ENCODE measurements at regions not wholly inside any gene's neighbourhood (a gene's known extent, or its start where the extent isn't known, plus 50 kb on each side); places are given as distances from the start of the nearest gene placed in this dataset.
"Not testable (repeated sequence)": the region's sequence is repeated elsewhere in the genome, so short reads cannot be mapped to it uniquely, and the experiment has no call there.

DNA sequence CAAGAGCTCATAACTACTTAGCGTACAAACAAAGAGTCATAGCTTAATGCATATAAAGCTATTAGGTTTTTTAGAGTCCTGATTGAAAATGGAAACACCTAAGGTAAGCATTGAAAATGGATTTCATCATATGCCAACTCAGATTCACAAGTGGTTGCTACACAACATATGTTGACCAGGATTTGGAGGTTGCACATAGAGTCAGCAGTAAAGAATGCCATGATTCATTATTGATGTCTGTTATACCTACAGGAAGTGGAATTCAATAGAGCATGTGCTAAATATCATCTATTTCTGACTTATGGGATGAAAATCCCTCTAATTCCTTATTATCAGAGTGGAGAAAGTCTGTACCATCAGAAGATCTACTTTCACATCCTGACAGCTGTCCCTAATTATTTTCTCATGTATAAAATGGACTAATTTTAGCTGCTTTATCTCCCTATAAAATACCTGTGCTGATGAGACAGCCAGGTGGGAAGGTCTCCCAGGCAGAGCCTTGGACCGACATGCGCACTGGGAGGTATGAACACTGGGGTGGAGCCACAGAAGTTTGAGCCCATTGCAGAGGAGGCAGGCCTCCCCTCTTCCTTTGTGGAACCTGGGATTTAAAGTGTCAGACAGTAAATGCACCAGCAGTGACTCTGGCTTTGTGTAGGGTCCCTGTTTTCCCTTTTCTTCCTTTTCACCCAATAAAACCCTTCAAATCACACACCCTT lies 204.2 kb downstream of the AASDHPPT start:
- DNase-seq = no peak

DNA sequence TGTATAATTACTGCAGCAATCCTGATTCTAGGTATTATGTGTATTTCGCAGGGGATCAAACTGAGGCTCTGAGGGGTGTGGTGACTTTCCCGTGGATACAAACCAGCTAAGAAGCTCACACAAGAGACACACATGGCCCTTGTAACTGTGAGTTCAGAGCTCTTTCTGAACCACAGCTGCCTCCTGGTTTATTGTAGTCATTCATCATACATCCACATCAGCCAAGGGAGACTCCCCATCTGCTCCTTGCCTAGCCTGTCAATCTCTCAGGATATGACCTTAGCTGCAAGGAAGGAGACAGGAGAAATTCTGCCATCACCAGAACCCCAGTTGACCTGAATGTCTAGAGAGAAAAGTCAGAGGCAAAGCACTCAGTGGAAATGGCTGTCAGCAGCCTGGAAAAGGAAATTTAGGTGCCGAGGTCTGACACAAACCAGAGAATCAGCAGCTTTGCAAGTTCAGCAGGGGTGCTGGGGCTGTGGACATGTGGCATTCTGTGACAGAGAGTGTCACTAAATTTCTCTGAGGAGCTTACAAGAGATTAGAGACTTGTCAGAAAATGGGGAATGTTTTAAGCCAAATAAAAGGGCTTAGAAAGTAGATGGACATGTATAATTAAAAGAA lies 209.5 kb downstream of the AASDHPPT start:
- no peak for DNase-seq

DNA sequence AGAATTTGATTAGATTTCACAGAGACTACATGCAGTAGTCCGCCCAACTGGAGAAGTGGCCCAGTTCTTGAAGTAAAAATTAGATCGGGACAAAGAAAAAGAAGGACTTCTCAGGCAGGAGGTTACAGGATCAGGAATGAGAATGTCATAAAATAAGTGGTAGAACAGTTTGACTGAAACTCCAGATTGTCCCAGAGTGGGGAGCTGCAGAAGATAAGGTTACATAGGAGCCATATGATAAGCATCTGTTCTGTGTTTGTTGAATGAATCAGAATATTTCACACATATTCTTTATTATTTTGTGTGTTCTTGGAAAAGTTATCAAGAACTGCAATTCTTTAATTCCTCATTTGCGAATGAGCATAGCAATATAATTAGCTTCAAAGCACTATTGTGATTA lies 210.6 kb downstream of the AASDHPPT start:
- DNase-seq = no peak

DNA sequence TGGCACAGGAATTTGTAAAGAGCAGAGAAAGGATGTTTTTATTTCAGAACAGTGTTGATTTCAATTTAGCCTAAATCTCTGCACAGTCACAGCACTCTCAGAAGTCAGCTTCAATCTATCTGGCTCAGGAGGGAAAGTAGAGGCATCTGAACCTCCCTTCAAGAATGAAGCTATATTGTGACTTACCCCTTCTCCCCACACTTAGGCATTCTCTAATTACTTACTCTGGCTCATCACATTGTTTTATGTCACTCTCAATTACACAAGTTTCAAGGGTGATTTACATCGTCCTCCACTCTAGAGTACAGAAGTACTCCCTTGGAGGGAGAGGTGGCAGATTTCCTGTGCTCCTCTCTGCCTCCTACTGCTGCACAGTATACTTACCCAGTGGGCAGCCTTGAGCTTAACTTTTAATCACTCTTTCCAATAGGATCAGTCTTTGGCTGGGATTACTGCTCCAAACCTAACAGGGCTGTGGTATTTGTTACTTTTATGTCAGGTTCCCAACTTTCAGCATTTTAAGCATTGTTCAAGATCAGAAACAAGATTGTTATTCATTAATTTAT lies 211.4 kb downstream of the AASDHPPT start:
- no peak for DNase-seq

DNA sequence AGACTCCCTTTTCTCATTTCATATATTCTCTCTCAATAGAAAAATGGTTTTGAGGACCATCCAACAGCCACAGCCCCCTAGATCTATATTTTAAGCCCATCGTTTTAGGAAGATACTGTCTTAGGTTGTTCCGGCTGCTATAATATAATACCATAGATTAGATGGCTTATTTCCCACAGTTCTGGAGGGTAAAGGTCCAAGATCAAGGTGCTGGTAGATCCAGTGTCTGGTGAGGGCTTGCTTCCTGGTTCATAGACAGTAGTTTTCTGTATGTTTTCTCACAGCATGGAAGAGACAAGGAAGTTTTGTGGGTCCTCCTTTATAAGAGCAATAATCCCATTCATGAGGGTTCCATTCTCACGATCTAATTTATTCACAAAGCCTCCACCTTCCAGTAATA lies 215.1 kb downstream of the AASDHPPT start:
- DNase-seq = no peak

DNA sequence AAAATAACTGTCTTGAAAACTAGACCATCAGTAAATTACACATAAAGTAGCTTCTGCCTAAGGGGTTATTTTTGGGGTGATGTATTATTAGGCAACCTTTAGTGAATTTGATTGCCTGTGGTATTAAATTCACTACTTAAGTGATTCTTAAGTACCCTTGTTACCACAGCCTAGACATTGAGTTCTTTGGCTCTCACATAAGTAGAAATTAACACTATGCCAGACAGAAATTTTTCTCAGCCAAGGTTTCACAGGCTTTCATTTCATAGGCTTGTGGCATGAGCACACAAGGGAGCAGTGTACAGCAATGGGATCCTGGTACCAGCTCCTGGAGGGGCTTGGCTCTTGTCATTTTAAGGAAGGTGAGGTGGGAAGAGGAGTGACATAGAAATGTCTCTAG lies 218.5 kb downstream of the AASDHPPT start:
- no peak for DNase-seq

DNA sequence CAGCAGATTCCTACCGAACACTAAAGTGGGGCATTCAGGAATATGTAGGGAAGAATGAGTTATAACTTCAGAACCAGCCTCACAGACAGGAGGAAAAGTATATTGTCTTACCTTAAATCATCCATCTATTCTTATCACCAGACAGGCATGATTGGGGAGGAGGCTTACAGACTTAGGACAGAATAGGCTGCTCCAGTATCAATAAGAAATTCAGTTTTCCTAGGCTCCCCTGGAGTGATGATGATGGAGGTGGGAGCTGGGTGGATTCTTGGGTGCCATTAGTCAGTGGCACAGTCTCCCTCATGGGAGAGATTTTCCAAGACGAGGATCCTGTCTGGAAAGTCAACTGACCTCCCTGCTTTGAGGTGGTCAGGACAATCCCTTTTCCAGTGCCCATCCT lies 225.0 kb downstream of the AASDHPPT start:
- no peak for DNase-seq

DNA sequence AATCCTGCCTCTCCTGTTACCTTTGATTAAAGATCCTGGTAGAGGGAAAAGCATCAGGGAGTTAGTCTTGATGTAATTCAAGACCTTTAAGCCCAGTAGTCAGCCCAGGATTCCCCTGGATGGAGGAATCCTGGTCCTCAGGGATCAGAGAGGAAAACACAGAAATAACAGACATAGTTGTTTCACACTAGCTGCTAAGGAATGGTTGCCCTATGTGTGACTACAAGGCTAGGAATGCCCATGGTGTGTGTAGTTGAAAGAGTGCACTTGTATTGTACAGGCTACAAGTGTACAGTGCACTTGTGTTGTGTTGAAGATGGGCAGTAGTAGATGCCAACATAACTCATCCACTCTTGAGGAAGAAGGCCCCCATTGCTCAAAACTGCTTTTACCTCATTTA lies 226.8 kb downstream of the AASDHPPT start:
- DNase-seq = no peak

DNA sequence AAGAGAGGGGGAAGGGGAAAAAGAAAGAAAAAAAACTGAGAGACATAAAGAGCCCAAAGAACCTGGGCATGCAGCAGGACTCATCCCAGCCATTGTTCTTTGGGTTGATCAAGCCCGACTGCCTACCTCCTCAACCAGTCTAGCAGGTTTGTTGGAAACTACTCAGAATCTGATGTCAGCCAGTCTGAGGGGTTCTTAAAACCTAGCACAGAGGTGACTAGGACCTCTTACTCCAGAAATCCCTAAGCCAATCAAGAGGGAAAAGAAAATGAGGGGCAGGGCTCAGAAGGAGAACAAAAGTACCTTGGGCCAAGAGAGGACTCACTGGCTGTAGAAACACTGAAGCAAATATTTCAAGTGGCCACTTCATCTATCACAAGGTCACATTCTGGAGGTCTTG lies 228.0 kb downstream of the AASDHPPT start:
- no peak for DNase-seq

DNA sequence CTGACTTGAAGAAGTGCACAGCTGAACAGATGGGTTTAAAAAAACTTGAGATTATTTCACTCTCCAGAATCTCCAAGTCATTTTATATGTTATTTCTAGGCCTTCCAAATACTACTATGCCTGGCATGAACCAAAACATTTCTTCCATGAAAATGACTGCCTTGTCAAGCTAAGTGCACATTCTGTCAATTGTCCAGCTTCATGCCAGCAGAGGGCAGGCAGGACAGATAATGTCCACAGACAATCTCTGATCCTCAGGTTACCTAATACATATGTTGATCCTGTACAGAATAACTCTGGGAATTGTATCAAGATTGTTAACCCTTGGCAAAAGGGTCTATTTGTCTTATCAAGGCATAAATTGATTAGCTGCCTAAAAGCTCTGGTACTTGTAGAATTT lies 229.5 kb downstream of the AASDHPPT start:
- DNase-seq = no peak

DNA sequence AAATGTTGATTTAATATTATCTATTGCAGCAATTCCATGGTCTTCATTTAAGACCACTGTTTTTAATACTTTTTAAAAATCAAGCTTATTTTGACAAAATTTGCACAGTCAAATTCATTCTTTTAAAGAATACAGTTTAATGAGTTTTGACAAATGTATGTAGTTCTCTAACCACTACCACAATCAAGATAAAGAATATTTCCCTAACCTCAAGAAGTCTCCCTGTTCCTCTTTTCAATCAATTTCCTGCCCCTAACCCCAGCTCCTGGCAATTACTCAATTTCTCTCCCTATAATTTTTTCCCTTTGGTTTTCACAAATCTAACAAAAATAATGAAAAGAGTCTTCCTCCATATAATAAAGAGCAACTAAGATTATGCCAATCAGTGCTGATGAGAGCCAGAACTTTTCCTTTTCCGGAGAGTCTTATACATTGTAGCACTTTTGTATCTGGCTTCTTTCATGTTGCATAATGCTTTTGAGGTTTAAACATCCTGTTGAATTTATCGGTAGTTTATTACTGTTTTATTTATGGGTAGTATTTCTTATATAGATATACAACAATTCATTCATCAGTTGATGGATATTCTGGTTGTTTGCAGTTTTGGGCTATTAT lies 231.7 kb downstream of the AASDHPPT start:
- DNase-seq = no peak

DNA sequence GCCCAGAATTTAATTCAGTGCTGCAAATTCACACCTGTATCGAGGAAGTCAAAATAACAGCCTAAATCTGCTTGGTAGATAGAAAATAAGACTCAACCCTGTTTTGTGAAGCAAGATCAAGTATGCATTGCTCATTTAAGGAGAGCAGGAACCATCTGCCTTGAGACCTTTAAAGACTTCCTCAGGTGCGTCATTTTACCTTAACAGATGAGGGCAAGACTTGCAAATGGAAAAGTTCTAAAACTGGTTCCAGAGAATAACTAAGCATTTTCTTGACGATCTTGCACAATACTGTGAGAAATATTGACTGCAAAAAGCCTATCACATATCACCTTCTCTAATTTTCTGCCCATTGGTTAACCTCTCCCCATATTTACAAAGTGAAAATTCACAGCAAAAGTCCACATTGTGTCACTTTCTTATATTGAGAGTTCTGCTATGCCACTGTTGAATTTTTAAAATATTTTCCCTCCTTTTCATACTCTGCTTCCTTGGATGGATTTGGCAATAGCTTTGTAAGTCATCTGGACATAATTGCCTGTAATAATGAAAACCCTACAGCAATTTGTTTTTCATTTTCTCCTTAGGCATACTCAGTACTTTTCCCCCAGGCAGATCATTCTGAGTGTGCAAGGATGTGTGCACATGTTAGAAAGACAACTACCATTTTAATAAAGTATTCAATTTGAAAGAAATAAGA lies 234.2 kb downstream of the AASDHPPT start:
- no peak for DNase-seq

DNA sequence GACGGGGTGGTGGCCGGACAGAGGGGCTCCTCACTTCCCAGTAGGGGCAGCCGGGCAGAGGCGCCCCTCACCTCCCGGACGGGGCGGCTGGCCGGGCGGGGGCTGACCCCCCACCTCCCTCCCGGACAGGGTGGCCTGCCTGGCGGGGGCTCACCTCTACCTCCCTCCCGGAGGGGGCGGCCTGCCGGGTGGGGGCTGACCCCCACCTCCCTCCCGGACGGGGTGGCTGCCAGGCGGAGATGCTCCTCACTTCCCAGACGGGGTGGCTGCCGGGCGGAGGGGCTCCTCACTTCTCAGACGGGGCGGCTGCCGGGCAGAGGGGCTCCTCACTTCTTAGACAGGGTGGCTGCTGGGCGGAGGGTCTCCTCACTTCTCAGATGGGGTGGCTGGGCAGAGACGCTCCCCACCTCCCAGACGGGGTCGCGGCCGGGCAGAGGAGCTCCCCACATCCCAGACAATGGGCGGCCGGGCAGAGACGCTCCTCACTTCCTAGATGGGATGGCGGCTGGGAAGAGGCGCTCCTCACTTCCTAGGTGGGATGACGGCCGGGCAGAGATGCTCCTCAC lies 239.8 kb downstream of the AASDHPPT start:
- DNase-seq = not testable (repeated sequence)

DNA sequence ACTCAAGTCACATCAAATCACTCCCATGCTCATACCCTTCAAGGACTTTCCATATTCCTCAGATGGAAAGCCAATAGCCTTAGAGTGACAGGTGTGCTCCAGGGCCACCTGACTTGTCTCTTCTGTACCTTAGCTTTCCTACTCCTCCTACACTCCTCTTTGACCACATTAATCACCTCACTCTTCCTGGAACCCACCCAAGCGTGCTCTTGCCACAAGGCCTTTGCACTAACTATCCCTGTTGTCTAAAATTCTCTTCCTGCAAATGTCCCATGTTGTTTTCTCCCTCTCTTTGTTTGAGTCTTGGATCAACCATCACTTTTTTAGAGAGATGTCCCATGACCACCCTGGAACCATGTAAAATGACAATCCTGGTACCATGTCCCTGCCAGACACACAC lies 244.1 kb downstream of the AASDHPPT start:
- DNase-seq = no peak

DNA sequence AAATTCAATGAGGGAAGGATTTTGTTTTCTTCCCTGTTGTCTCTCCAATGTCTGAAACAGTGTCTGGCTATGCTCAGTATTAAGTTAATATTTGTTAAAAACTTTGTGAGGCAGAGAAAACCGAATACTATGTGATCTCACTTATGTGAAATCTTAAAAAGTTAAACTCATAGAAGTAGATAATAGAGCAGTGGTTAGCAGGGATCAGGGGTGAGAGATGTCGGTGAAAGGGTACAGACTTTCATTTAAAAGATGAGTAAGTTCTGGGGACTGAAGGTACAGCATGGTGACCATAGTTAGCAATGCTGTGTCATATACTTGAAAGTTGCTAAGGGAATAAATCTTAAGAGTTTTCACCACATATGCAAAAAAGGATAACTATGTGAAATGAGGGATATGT lies 244.6 kb downstream of the AASDHPPT start:
- DNase-seq = no peak

DNA sequence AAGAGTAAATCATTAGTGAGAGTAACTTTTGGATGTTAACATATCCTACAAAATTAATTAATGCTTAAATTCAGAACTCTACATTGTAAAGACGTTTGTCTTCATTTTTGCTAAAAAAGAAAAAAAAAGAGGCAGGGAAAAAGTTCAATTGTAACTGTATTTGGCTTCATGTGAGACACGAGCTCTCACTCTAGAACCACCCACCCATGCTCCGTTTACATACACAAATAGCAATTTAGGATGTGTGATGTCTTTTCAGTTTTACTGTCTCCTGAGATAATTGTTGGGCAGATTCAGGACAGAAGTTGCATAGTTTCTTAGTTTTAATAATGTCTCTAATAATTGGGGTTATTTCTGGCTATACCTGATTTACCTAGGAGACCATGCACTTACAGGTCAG lies 248.6 kb downstream of the AASDHPPT start:
- DNase-seq = no peak

DNA sequence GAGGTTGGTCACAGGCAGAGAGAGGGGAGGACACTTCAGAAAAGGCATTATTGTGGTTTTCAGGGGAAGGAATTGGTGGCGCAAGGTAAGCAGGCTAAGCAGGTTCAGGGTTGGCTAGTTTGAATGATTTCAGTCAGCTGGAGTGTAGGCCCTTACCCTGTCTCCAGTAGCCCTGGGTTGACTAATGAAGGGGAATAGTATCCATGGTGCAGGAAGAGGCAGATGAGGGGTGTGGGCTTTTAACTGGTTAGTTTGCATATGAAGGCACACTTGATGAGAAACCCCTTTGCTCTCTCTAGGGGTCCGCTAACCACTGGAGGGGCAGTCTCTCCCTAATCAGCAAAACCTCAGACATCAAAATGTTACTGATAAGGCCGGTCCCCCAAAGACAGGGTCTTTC lies 249.7 kb downstream of the AASDHPPT start:
- no peak for DNase-seq

DNA sequence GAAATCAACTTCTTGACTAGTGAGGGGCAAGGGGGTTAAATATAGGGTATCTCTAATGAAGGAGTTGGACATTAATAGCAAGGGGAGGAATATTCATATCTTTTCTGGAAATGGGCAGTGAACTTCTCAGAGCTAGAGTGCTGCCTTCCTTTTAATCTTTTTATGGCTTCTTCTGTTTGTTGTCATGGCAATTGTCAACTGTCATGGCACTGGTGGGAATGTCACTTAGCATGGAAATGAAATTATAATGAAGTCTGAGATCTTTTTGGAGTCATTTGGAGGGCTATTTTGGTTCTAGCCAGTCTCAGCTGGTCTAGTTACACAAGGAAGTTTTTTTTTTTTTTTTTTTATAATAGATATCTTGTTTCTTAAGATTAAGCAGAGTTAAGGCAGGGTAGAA lies 250.2 kb downstream of the AASDHPPT start:
- DNase-seq = no peak

DNA sequence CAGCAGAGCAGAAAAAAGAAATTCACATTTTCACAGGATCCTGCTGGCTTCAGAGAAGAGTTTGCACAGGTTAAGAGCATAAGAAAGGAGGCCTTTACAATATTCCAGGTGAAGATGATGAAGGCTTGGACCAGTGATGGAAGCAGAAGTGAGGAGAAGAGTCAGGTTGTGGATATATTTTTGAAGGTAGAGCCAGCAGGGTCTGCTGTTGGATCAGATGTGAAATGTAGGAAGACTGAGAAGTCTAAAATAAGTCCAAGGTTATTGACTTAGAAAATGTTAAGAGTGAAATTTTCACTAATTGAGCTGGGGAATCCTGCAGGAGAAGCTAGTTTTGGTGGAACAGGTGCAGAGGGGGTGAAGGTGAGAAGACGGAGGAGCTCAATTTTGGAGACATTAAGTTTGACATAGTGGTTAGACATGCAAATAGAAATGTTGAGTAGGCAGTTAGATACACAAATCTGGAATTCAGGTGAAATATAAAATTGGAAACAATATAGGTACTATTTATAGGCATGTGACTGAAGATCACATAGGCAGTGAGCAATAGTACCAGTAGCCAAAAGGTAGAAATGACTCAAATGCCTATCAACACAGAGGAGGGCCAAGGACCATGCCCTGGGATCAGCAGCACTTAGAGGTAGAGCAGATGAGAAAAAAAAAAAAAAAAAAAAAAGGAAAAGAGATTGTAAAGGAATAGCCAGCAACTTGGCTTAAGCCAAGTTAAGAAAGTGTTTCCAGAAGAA lies 252.0 kb downstream of the AASDHPPT start:
- DNase-seq = no peak

DNA sequence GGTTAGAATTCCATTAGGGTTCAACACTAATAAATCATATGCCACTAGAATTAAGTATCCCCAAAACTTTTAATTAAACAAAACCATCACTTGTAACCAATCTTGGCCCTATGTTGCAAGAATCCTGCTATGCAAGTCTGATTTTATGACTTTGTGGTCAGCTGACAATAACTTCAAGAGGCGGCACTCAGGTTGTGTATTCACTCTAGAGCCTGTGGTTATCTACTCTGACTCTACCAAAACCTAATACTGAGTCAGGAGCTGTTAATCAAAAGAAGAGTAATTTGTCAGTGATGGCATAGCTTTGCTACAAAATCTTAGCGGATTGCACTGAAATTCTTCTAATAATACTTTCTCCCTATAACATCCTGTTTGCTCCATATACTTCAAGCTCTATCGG lies 253.7 kb downstream of the AASDHPPT start:
- no peak for DNase-seq

DNA sequence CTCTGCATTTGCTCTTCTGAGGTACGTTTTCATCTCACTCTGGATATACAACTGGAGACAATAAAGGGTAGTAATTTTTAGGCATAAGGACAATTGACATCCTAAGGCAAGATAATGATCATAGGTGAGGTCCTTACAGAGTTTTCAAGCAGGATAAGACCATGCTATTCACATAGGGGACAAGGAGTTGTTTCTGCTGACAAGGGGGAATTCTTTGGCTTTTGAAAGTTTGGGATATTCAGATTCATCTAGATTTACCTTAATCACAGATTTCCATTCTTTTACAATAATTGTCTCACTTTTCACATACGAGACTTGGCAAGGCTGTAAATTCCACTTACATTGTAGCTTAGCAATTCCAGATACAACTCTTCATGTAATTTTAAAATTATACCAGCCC lies 256.2 kb downstream of the AASDHPPT start:
- no peak for DNase-seq

DNA sequence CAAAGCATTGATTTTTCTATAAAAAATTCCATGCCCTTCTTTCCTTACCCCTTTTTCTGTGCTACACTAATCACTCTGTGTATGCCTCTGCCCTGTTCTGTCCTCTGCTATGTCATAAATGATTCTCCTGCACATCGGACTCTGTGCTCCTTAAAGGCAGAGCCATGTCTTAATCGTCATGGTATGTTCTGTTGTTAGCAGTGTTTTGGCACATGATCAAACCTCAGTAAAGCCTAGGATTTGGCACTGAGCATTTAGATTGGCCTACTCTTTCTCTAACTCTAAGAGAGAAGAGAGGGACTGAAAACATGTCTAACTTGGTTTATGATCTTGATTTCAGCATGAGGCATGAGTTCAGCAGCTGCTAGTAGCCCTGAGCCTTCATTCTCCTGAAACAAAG lies 266.9 kb downstream of the AASDHPPT start:
- no peak for DNase-seq

DNA sequence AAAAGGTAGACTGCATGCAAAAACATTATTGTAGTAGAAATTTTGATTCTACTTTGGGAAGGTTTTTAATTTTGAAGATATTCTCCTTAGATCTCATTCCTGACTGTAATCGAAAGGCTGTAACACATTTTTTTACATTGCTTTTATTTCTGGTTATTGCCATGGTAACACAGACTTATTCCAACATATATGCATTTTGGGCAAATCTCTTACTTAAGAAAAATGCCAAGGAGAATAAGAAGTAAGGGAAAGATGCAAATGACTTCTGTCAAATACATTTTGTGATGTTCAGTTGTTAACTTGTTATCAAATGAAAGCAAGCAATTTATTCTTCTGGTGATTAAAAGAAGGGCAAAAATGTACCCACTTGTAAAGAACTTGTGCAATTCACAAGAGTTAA lies 267.5 kb downstream of the AASDHPPT start:
- DNase-seq = no peak
